Epithelial cell of esophagus (primary cell): ENCODE measurements at regions not wholly inside any gene's neighbourhood (a gene's known extent, or its start where the extent isn't known, plus 50 kb on each side); places are given as distances from the start of the nearest gene placed in this dataset.

Experiments used
- DNase-seq: peaks from one replicate; pipeline ENCODE4 v3.0.0; 2010; ENCODE audit warnings: low read depth
- H3K4me3 ChIP-seq: 2 replicates; pipeline ENCODE4 v1.5.1; 2011; ENCODE audit warnings: mild to moderate bottlenecking, low read length, control low read depth
- TF ChIP-seq, protein P1 (sequence below): IDR thresholded peaks from 2 replicates; pipeline ENCODE4 v1.5.1; 2011; ENCODE audit warnings: low read depth, mild to moderate bottlenecking, low read length, control low read depth, inconsistent platforms; ENCODE audit not compliant: insufficient read depth; ENCODE audit errors: missing control alignments

DNA sequence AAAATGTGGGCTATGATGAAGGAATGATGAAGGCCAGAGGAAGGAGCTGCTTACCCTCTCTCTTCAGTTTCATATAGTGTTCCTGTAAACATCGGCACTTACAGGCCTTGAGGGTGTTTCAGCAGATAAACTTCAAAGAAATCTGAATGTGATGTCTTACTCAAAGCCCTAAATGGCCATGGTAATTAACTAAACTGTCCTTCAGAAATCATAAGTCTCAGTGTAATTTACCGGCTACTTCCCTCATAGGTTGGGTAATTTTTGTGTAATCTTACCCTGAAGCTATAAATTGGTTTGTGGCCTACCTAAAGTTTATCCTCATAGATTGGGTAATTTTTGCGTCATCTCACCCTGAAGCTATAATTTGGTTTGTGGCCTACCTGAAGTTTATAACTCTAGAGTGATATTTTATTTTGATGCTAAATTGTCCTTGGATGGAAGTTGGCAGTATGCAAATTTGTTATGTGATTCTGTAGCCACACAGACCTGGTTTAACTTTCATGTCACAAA, 2700.3 kb downstream of the ARAP2 start:
- H3K4me3 ChIP-seq = no peak overlapping the region
- peak; percentile 36 for DNase-seq
- TF ChIP-seq, protein P1, sequence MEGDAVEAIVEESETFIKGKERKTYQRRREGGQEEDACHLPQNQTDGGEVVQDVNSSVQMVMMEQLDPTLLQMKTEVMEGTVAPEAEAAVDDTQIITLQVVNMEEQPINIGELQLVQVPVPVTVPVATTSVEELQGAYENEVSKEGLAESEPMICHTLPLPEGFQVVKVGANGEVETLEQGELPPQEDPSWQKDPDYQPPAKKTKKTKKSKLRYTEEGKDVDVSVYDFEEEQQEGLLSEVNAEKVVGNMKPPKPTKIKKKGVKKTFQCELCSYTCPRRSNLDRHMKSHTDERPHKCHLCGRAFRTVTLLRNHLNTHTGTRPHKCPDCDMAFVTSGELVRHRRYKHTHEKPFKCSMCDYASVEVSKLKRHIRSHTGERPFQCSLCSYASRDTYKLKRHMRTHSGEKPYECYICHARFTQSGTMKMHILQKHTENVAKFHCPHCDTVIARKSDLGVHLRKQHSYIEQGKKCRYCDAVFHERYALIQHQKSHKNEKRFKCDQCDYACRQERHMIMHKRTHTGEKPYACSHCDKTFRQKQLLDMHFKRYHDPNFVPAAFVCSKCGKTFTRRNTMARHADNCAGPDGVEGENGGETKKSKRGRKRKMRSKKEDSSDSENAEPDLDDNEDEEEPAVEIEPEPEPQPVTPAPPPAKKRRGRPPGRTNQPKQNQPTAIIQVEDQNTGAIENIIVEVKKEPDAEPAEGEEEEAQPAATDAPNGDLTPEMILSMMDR = no peak

DNA sequence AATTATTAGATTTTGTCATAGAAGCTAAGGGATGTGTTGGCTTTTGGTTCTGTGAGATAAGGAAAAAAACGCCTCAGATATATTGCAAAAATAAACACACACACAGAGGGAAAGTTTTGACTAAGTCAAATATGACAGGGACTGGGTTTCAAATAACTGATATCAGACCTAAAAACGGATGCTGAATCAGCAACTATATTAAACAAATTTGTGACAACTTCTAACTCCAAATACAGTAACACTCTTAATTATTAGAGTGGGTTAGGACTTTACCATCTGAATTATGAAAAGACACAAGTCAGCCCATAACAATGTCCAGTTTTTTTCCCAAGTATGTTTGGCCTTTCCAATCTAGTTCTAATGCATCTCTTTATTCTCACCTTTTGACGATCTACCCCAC, 2693.1 kb downstream of the ARAP2 start:
- no peak for DNase-seq
- TF ChIP-seq, protein P1 = no peak
- H3K4me3 ChIP-seq = no peak overlapping the region

DNA sequence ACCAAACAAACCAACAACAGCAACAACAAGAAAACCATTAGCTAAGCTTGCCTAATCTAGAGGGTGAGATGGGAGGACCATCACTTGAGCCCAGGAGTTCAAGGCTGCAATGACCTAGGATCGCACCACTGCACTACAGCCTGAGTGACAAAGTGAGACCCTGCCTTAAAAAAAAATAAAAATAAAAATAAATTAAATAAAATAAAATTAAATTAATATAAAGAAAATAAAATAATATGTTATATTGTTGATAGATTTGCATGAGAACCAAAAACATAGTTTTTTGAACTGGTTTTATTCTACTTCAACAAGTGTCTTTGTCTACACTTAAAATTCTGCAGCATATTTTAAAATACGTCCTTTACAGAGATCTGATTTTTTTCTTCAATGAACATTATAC, 2683.1 kb downstream of the ARAP2 start:
- DNase-seq = no peak
- no peak overlapping the region for H3K4me3 ChIP-seq
- TF ChIP-seq, protein P1 = no peak

DNA sequence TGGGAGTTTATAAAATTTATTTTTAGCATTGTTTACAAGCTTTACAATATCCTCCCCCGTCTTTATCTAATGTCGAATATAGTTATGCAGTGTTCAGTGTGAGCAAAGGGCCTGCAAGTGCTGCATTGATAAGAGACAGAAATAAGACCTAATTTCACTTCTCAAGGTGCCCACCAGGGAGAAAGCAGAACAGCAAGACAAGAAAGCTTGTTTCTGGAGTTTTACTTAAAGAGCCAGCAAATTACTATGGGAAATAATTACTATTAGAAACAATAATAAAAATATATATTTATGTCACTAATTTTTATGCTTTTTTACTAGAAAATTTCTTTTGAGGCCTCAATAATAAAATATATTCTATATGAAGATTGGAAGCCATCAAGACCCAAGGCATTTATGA, 2677.7 kb downstream of the ARAP2 start:
- H3K4me3 ChIP-seq = no peak overlapping the region
- DNase-seq = no peak
- TF ChIP-seq, protein P1 = no peak

DNA sequence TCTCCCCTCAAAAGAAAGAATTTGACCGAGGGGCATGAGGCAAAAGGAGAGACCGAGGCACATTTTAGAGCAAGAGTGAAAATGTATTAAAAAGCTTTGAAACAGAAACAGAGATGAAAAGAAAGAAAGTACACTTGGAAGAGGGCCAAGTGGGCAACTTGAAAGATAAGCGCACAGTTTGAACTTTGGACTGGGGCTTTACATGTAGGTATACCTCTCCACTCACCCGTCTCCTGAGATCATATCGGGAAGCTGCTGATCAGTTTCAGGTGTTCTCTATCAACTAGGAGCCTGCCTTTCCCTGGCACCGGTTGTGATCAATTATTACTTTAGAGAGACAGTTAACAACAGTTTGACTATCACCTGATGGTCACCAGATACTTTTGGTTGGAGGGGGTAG, 2666.5 kb downstream of the ARAP2 start:
- DNase-seq = no peak
- TF ChIP-seq, protein P1 = no peak
- H3K4me3 ChIP-seq = no peak overlapping the region

DNA sequence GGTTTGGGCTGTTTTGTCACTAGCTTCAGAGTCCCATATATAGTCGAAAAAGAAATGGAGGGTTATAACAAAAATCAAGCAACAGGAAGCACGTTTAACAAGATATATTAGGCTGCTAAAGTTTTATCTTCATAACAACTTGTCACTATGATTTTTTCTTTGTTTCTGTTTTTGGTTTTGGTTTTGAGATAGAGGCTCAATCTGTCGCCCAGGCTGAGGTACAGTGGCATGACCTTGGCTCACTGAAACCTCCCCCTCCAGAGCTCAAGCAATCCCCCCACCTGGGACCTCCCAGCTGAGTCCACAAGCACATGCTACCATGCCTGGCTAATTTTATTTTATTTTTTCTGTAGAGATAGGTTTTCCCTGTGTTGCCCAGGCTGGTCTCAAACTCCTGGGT, 2664.4 kb downstream of the ARAP2 start:
- no peak overlapping the region for H3K4me3 ChIP-seq
- TF ChIP-seq, protein P1 = no peak
- no peak for DNase-seq

DNA sequence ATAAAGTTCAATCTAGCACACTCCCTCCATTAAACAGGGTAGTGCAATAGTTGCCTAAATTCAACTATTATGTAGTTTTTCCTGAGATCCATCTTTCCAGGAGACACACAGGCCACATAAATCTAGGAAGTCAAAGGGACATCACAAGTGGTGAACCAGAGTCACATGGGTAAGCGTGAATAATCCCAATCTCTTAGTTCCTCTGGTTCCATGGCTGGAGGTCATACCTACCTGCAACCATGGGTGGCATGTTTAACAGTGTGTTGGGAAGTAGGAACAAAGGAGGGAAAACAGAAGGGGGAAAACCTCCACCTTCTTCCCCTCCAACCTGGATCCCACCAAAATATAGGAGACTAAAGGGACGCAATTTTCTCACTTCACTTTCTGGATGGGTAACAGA, 2651.6 kb downstream of the ARAP2 start:
- DNase-seq = peak; percentile 1
- TF ChIP-seq, protein P1 = no peak

More for the DNA sequence above, 2651.6 kb downstream of the ARAP2 start:
- no peak overlapping the region for H3K4me3 ChIP-seq
